H9 (cell line): ENCODE measurements at regions not wholly inside any gene's neighbourhood (a gene's known extent, or its start where the extent isn't known, plus 50 kb on each side); places are given as distances from the start of the nearest gene placed in this dataset.
A peak's percentile ranks its signal among the peaks of the same experiment; 100 is the strongest.

Source experiments
- DNase-seq: peaks from one replicate; pipeline ENCODE4 v3.0.0-alpha.2; 2017
- H2AFZ ChIP-seq: one replicate; pipeline ENCODE4 v1.6.1; 2013; ENCODE audit warnings: mild to moderate bottlenecking, low read length, control low read depth, moderate library complexity
- H2AK5ac ChIP-seq: 2 replicates; pipeline ENCODE4 v1.6.1; 2013; ENCODE audit warnings: low read length, control low read depth, mixed read lengths; ENCODE audit not compliant: insufficient read length
- H2BK120ac ChIP-seq: one replicate; pipeline ENCODE4 v1.6.1; 2013; ENCODE audit warnings: low read depth, mild to moderate bottlenecking, low read length, control low read depth, inconsistent platforms; ENCODE audit not compliant: poor library complexity, severe bottlenecking
- H2BK12ac ChIP-seq: 2 replicates; pipeline ENCODE4 v1.6.1; 2013; ENCODE audit warnings: low read length, control low read depth, mixed read lengths, low read depth; ENCODE audit not compliant: insufficient read length
- H2BK15ac ChIP-seq: 2 replicates; pipeline ENCODE4 v1.6.1; 2013; ENCODE audit warnings: low read depth, low read length, control low read depth
- H2BK20ac ChIP-seq: one replicate; pipeline ENCODE4 v1.6.1; 2013; ENCODE audit warnings: low read depth, mild to moderate bottlenecking, low read length, control low read depth, inconsistent platforms; ENCODE audit not compliant: poor library complexity, severe bottlenecking
- H2BK5ac ChIP-seq: 2 replicates; pipeline ENCODE4 v1.6.1; 2013; ENCODE audit warnings: low read length, control low read depth, mixed read lengths; ENCODE audit not compliant: insufficient read length
- H3K14ac ChIP-seq: 2 replicates; pipeline ENCODE4 v1.6.1; 2013; ENCODE audit warnings: low read length, control low read depth; ENCODE audit not compliant: insufficient read depth
- H3K18ac ChIP-seq: 2 replicates; pipeline ENCODE4 v1.6.1; 2013; ENCODE audit warnings: low read depth, mild to moderate bottlenecking, mixed read lengths, low read length, control low read depth; ENCODE audit not compliant: insufficient read length
- H3K23ac ChIP-seq: 2 replicates; pipeline ENCODE4 v1.6.1; 2013; ENCODE audit warnings: low read length, control low read depth, mixed read lengths, low read depth; ENCODE audit not compliant: insufficient read length
- H3K23me2 ChIP-seq: 2 replicates; pipeline ENCODE4 v1.6.1; 2013; ENCODE audit warnings: low read depth, mild to moderate bottlenecking, mixed read lengths, low read length, control low read depth; ENCODE audit not compliant: insufficient read length, poor library complexity, severe bottlenecking
- H3K27ac ChIP-seq: 2 replicates; pipeline ENCODE4 v1.5.1; 2013; ENCODE audit warnings: low read length, control low read depth, mixed read lengths, low read depth; ENCODE audit not compliant: insufficient read length
- H3K27me3 ChIP-seq: 2 replicates; pipeline ENCODE4 v1.6.1; 2013; ENCODE audit warnings: low read length, control low read depth, inconsistent platforms; ENCODE audit not compliant: insufficient read depth
- H3K4ac ChIP-seq: 2 replicates; pipeline ENCODE4 v1.6.1; 2013; ENCODE audit warnings: low read depth, mild to moderate bottlenecking, control low read depth, inconsistent platforms, low read length, moderate library complexity
- H3K4me1 ChIP-seq: 2 replicates; pipeline ENCODE4 v1.6.1; 2013; ENCODE audit warnings: low read length, control low read depth, inconsistent platforms; ENCODE audit not compliant: insufficient read depth
- H3K4me2 ChIP-seq: 2 replicates; pipeline ENCODE4 v1.6.1; 2013; ENCODE audit warnings: low read length, control low read depth, mixed read lengths; ENCODE audit not compliant: insufficient read length, insufficient read depth
- H3K56ac ChIP-seq: 2 replicates; pipeline ENCODE4 v1.6.1; 2013; ENCODE audit warnings: low read depth, mild to moderate bottlenecking, mixed read lengths, low read length, control low read depth; ENCODE audit not compliant: insufficient read length
- H3K79me1 ChIP-seq: 2 replicates; pipeline ENCODE4 v1.6.1; 2013; ENCODE audit warnings: low read depth, mild to moderate bottlenecking, moderate library complexity, low read length, control low read depth, inconsistent platforms; ENCODE audit not compliant: insufficient read depth, poor library complexity, severe bottlenecking
- H3K79me2 ChIP-seq: 2 replicates; pipeline ENCODE4 v1.6.1; 2013; ENCODE audit warnings: low read length, control low read depth, inconsistent platforms; ENCODE audit not compliant: insufficient read depth
- H3K9ac ChIP-seq: 2 replicates; pipeline ENCODE4 v1.6.1; 2013; ENCODE audit warnings: low read length, control low read depth, mixed read lengths; ENCODE audit not compliant: insufficient read length; ENCODE audit errors: extremely low read depth
- H3K9me3 ChIP-seq: one replicate; pipeline ENCODE4 v1.6.1; 2013; ENCODE audit warnings: low read depth, low read length, inconsistent platforms; ENCODE audit not compliant: control insufficient read depth
- H3T11ph ChIP-seq: one replicate; pipeline ENCODE4 v1.6.1; 2013; ENCODE audit warnings: mild to moderate bottlenecking, low read length, control low read depth, inconsistent platforms
- H4K20me1 ChIP-seq: one replicate; pipeline ENCODE4 v1.6.1; 2013; ENCODE audit not compliant: control insufficient read depth, insufficient read length, insufficient read depth
- H4K5ac ChIP-seq: 2 replicates; pipeline ENCODE4 v1.6.1; 2013; ENCODE audit warnings: low read depth, mild to moderate bottlenecking, mixed read lengths, low read length, control low read depth; ENCODE audit not compliant: insufficient read length
- H4K8ac ChIP-seq: replicated peaks from 2 replicates; pipeline ENCODE4 v1.6.1; 2013; ENCODE audit warnings: low read length, control low read depth, mixed read lengths, low read depth; ENCODE audit not compliant: insufficient read length
- H4K91ac ChIP-seq: 2 replicates; pipeline ENCODE4 v1.6.1; 2013; ENCODE audit warnings: low read depth, mild to moderate bottlenecking, moderate library complexity, mixed read lengths, low read length, control low read depth; ENCODE audit not compliant: insufficient read length
- H3K27ac Mint-ChIP-seq, 3 experiments: 2 replicates in 2 of 3; 3 replicates in 1 of 3; pipeline ENCODE4 v1.8.0; 2020 to 2021; ENCODE audit warnings: mixed read lengths in 3 of 3, mild to moderate bottlenecking in 1 of 3, moderate library complexity in 1 of 3
- H3K27me3 Mint-ChIP-seq: 2 replicates; pipeline ENCODE4 v1.8.0; 2021; ENCODE audit warnings: low read depth, mild to moderate bottlenecking, moderate library complexity, mixed read lengths
- H3K36me3 Mint-ChIP-seq, 3 experiments: 2 replicates in 2 of 3; 3 replicates in 1 of 3; pipeline ENCODE4 v1.8.0; 2020 to 2021; ENCODE audit warnings: low read depth in 3 of 3, mixed read lengths in 3 of 3; ENCODE audit not compliant: insufficient read depth in 1 of 3
- H3K4me1 Mint-ChIP-seq, 2 experiments: 2 replicates each; pipeline ENCODE4 v1.8.0; 2020; ENCODE audit warnings: mixed read lengths in 2 of 2
- H3K4me3 Mint-ChIP-seq, 2 experiments: 2 replicates in 1 of 2; 3 replicates in 1 of 2; pipeline ENCODE4 v1.8.0; 2020 to 2021; ENCODE audit warnings: mild to moderate bottlenecking in 2 of 2, mixed read lengths in 2 of 2, moderate library complexity in 1 of 2
- H3K9me3 Mint-ChIP-seq, 2 experiments: 2 replicates in 1 of 2; 3 replicates in 1 of 2; pipeline ENCODE4 v1.8.0; 2020; ENCODE audit warnings: mild to moderate bottlenecking in 2 of 2, mixed read lengths in 2 of 2, moderate library complexity in 1 of 2
- WGBS: extraction: QIAGEN DNeasy Blood & Tissue Kit; methylation state at CpG from one replicate; pipeline ENCODE4 v1.1.7; 2013; ENCODE audit warnings: missing lambda C conversion rate, low lambda C conversion rate, mixed read lengths; ENCODE audit not compliant: insufficient read length; ENCODE audit errors: extremely low coverage; 5-methylcytosine and 5-hydroxymethylcytosine counted together
- TF ChIP-seq, protein P1 (sequence below): fragments of 200-600 bp; sonication (generic); conservative IDR thresholded peaks from 3 replicates; pipeline ENCODE4 v1.8.0; 2021; ENCODE audit warnings: antibody characterized with exemption, mild to moderate bottlenecking

GRCh38 chr13:48148454-48148853, 53.5 kb upstream of the MED4 start:
- no peak for DNase-seq
- peak overlapping the region; percentile 32 for H2AFZ ChIP-seq
- no peak overlapping the region for H2BK20ac ChIP-seq

More at GRCh38 chr13:48148454-48148853, 53.5 kb upstream of the MED4 start:
- Histone ChIP-seq H3K9ac (no peak overlapping the region), H3K79me2 (no peaks in the 10 kb centered on the region), H3K27ac (no peak overlapping the region), H2BK5ac (no peak overlapping the region), H3K4me2 (no peak overlapping the region), H4K5ac (no peak overlapping the region), H3K23me2 (no peaks in the 10 kb centered on the region), H4K91ac (no peak overlapping the region), H3K27me3 (no peaks in the 10 kb centered on the region), H4K8ac (no peak overlapping the region), H3K79me1 (no peaks in the 10 kb centered on the region), H4K20me1 (no peaks in the 10 kb centered on the region), H3K9me3 (no peaks in the 10 kb centered on the region), H3K4ac (no peak overlapping the region), H2BK120ac (no peak overlapping the region), H3T11ph (no peak overlapping the region), H2AK5ac (no peak overlapping the region), H3K18ac (no peak overlapping the region), H3K56ac (no peak overlapping the region), H2BK12ac (no peak overlapping the region), H3K4me1 (no peaks in the 10 kb centered on the region), H3K14ac (no peak overlapping the region), H3K23ac (no peak overlapping the region), H2BK15ac (no peak overlapping the region)
- peaks cover 0 to 4% (median 0%) of the 10 kb centered on the region in 3 experiments; a peak in 3 of 7 replicates for H3K36me3 Mint-ChIP-seq
- no peak overlapping the region for H3K27ac Mint-ChIP-seq
- WGBS, result no CpG with 5 or more reads among the region's 6 CpGs
- H3K9me3 Mint-ChIP-seq, result peaks cover 0 to 3% of the 10 kb centered on the region in 2 experiments; a peak in 2 of 5 replicates
- H3K27me3 Mint-ChIP-seq, result no peaks in the 10 kb centered on the region; the same call in 1 of the 2 replicates
- TF ChIP-seq, protein P1, sequence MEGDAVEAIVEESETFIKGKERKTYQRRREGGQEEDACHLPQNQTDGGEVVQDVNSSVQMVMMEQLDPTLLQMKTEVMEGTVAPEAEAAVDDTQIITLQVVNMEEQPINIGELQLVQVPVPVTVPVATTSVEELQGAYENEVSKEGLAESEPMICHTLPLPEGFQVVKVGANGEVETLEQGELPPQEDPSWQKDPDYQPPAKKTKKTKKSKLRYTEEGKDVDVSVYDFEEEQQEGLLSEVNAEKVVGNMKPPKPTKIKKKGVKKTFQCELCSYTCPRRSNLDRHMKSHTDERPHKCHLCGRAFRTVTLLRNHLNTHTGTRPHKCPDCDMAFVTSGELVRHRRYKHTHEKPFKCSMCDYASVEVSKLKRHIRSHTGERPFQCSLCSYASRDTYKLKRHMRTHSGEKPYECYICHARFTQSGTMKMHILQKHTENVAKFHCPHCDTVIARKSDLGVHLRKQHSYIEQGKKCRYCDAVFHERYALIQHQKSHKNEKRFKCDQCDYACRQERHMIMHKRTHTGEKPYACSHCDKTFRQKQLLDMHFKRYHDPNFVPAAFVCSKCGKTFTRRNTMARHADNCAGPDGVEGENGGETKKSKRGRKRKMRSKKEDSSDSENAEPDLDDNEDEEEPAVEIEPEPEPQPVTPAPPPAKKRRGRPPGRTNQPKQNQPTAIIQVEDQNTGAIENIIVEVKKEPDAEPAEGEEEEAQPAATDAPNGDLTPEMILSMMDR, result no peak
- H3K4me3 Mint-ChIP-seq, result no peak overlapping the region
- H3K4me1 Mint-ChIP-seq, result no peaks in the 10 kb centered on the region
